ENCODE measurements at regions not wholly inside any gene's neighbourhood (a gene's known extent, or its start where the extent isn't known, plus 50 kb on each side); places are given as distances from the start of the nearest gene placed in this dataset.
A peak's percentile ranks its signal among the peaks of the same experiment; 100 is the strongest.

DNA sequence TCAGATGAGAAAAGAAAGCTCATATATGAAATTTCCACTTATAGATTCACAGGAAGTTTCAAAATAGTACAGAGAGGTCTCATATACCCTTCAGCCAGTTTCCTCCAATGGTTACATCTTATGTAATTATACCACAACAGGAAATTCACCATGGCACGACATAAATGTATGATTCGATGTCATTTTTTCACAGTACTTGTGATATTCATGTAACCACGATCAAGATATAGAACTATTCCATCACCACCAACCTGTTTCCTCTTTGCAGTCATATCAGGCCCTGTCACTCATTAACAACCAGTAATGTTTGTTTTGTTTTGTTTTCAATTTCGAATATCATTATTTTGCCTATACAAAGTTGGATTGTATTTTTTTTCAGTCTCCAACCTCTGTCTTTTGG is 314.3 kb upstream of the POU3F3 start:
- no peak for DNase-seq
- H3K27me3 Mint-ChIP-seq (ENCODE audit: low read depth, poor library complexity): peaks cover 15% of the 10 kb centered on the region
- TF ChIP-seq CTCF (IDR thresholded peaks at IDR 0.05): no peak
- H3K9me3 Mint-ChIP-seq: no peaks in the 10 kb centered on the region
- no peaks in the 10 kb centered on the region for H3K36me3 Mint-ChIP-seq (ENCODE audit: low read depth)
- H3K27ac Mint-ChIP-seq: no peak overlapping the region
- peaks cover 23% of the 10 kb centered on the region for H3K4me1 Mint-ChIP-seq
- H3K4me3 Mint-ChIP-seq: no peak overlapping the region

- Mint-ChIP-seq H3K27me3 (ENCODE audit: low read depth, poor library complexity) (peaks cover 25% of the 10 kb centered on the region), H3K36me3 (ENCODE audit: low read depth) (no peaks in the 10 kb centered on the region), H3K4me3 (no peak overlapping the region), H3K27ac (no peak overlapping the region), H3K4me1 (no peaks in the 10 kb centered on the region), H3K9me3 (no peaks in the 10 kb centered on the region)
- DNase-seq: no peak
- no peak for TF ChIP-seq CTCF (IDR thresholded peaks at IDR 0.05)
Measured at GRCh38 chr2:104545055-104545454, 308.9 kb upstream of the POU3F3 start.

GRCh38 chr2:104546537-104546936 is 307.4 kb upstream of the POU3F3 start:
- no peak for DNase-seq
- H3K27me3 Mint-ChIP-seq (ENCODE audit: low read depth, poor library complexity): peaks cover 23% of the 10 kb centered on the region
- no peak for TF ChIP-seq CTCF (IDR thresholded peaks at IDR 0.05)
- no peaks in the 10 kb centered on the region for H3K4me1 Mint-ChIP-seq
- H3K4me3 Mint-ChIP-seq: no peak overlapping the region
- no peaks in the 10 kb centered on the region for H3K36me3 Mint-ChIP-seq (ENCODE audit: low read depth)
- H3K27ac Mint-ChIP-seq: no peak overlapping the region
- H3K9me3 Mint-ChIP-seq: no peaks in the 10 kb centered on the region

- Mint-ChIP-seq H3K9me3 (no peaks in the 10 kb centered on the region), H3K36me3 (ENCODE audit: low read depth) (no peaks in the 10 kb centered on the region), H3K4me1 (no peaks in the 10 kb centered on the region), H3K27ac (no peak overlapping the region), H3K27me3 (ENCODE audit: low read depth, poor library complexity) (peaks cover 23% of the 10 kb centered on the region), H3K4me3 (no peak overlapping the region)
- no peak for DNase-seq
- TF ChIP-seq CTCF (IDR thresholded peaks at IDR 0.05): no peak
Measured at GRCh38 chr2:104547221-104547620, 306.7 kb upstream of the POU3F3 start.

DNA sequence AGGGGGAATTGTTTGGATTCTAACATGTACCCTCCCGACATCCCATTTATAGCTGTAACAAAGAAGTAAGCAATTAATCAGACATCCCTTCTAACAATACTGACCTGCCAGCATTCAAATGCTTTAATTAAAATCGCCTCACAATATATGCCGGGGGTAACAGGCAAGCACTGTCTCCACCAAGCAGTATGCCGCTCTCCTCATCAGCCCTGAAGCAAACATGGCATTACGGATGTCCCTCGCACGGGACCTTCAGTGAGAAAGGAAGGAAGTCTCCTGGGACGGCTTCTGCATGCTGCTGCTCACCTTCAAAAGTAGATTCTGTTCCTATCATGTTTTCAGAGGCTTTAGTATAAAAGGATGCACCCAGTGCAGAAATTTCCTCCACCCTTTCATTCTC is 292.7 kb upstream of the POU3F3 start:
- H3K4me3 Mint-ChIP-seq: no peak overlapping the region
- no peak overlapping the region for H3K27ac Mint-ChIP-seq
- peaks cover 8% of the 10 kb centered on the region for H3K9me3 Mint-ChIP-seq
- H3K27me3 Mint-ChIP-seq (ENCODE audit: low read depth, poor library complexity): peaks cover 4% of the 10 kb centered on the region
- no peaks in the 10 kb centered on the region for H3K36me3 Mint-ChIP-seq (ENCODE audit: low read depth)
- no peak for DNase-seq
- TF ChIP-seq CTCF (IDR thresholded peaks at IDR 0.05): no peak
- H3K4me1 Mint-ChIP-seq: peaks cover 32% of the 10 kb centered on the region

GRCh38 chr2:104562537-104562936 is 291.4 kb upstream of the POU3F3 start:
- H3K4me1 Mint-ChIP-seq: peaks cover 32% of the 10 kb centered on the region
- no peak for TF ChIP-seq CTCF (IDR thresholded peaks at IDR 0.05)
- H3K36me3 Mint-ChIP-seq (ENCODE audit: low read depth): no peaks in the 10 kb centered on the region
- H3K27me3 Mint-ChIP-seq (ENCODE audit: low read depth, poor library complexity): peaks cover 7% of the 10 kb centered on the region
- no peak for DNase-seq
- peaks cover 8% of the 10 kb centered on the region for H3K9me3 Mint-ChIP-seq
- no peak overlapping the region for H3K4me3 Mint-ChIP-seq
- H3K27ac Mint-ChIP-seq: peak overlapping the region; percentile 38
